ENCODE measurements at regions not wholly inside any gene's neighbourhood (a gene's known extent, or its start where the extent isn't known, plus 50 kb on each side); places are given as distances from the start of the nearest gene placed in this dataset.

DNA sequence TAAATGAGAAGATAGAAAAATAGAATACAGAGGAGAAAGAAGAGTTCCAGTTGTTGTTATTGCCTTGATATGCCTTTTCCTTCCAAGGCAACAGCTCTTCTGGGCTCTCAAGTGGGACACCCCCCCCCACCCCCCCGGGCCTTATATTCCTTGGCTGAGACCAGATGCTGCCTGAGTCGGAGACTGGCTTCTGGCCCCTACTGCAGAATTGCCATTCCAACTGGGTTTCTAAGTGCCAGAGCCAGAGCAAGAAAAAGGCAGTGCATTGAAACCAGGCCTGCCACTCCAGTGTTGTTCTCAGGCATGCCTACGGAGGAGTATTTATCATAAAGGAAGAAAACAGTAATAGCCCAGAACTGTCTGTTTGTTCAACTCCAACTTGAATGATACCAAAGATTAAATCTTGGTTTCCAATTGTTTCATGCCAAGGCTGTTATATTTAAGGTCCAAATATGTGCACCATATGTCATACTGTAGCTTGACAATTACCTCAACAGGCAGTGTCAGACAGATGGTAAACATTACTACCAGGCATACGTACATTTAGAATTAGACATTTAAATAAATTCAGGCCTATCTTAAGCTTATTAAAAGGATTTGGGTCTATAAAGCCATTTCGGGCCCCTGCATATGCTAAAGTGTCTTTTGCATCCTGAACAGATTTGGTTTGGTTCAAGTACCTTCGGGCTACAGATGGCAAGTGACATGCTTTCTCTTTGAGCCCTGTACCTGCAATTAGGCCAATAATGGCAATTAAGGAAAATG, 209.9 kb upstream of the SEMA6D start:
- no peak overlapping the region for H3K27ac Mint-ChIP-seq
- no peak overlapping the region for H3K27ac ChIP-seq (ENCODE audit: insufficient read length, low read depth, low read length)
- H3K27me3 Mint-ChIP-seq (ENCODE audit: low read depth) = no peaks in the 10 kb centered on the region
- H4K8ac ChIP-seq (replicated peaks; ENCODE audit: insufficient read length, low read depth, low read length) = no peak overlapping the region
- no peak overlapping the region for H2AK5ac ChIP-seq (ENCODE audit: insufficient read length, low read length)
- no peaks in the 10 kb centered on the region for H3K9me3 ChIP-seq (ENCODE audit: control insufficient read depth, low read depth, low read length)
- no peaks in the 10 kb centered on the region for H3K23me2 ChIP-seq (ENCODE audit: insufficient read length, low read depth, low read length, poor library complexity, severe bottlenecking)
- H2BK20ac ChIP-seq (ENCODE audit: low read depth, low read length, poor library complexity, severe bottlenecking) = no peak overlapping the region
- H4K20me1 ChIP-seq (ENCODE audit: control insufficient read depth, insufficient read depth, insufficient read length) = no peaks in the 10 kb centered on the region
- H3K9ac ChIP-seq (ENCODE audit: extremely low read depth, insufficient read length, low read length) = no peak overlapping the region
- no peak overlapping the region for H2AFZ ChIP-seq (ENCODE audit: low read length)
- no peak overlapping the region for H3K14ac ChIP-seq (ENCODE audit: insufficient read depth, low read length)
- no peak overlapping the region for H2BK12ac ChIP-seq (ENCODE audit: insufficient read length, low read depth, low read length)
- WGBS (ENCODE audit: extremely low coverage, insufficient read length, low lambda C conversion rate) = no CpG with 5 or more reads among the region's 6 CpGs
- no peaks in the 10 kb centered on the region for H3K27me3 ChIP-seq (ENCODE audit: insufficient read depth, low read length)
- H3K36me3 Mint-ChIP-seq (ENCODE audit: insufficient read depth in 1 of 3, low read depth in 3 of 3) = peaks cover 0 to 8% (median 0%) of the 10 kb centered on the region in 3 experiments; a peak in 4 of 7 replicates
- H3K79me1 ChIP-seq (ENCODE audit: insufficient read depth, low read depth, low read length, poor library complexity, severe bottlenecking) = no peaks in the 10 kb centered on the region
- H3K79me2 ChIP-seq (ENCODE audit: insufficient read depth, low read length) = no peaks in the 10 kb centered on the region
- no peak overlapping the region for H3K4ac ChIP-seq (ENCODE audit: low read depth, low read length)
- no peak overlapping the region for H4K91ac ChIP-seq (ENCODE audit: insufficient read length, low read depth, low read length)
- no peak overlapping the region for H4K5ac ChIP-seq (ENCODE audit: insufficient read length, low read depth, low read length)
- no peak overlapping the region for H3K4me3 Mint-ChIP-seq
- no peak overlapping the region for H3T11ph ChIP-seq (ENCODE audit: low read length)
- H3K18ac ChIP-seq (ENCODE audit: insufficient read length, low read depth, low read length) = no peak overlapping the region
- no peak overlapping the region for H3K56ac ChIP-seq (ENCODE audit: insufficient read length, low read depth, low read length)
- DNase-seq = no peak
- no peaks in the 10 kb centered on the region for H3K4me1 Mint-ChIP-seq
- H3K9me3 Mint-ChIP-seq = peaks cover 0 to 8% of the 10 kb centered on the region in 2 experiments; a peak in 1 of 5 replicates
- H2BK5ac ChIP-seq (ENCODE audit: insufficient read length, low read length) = no peak overlapping the region
- no peaks in the 10 kb centered on the region for H3K4me1 ChIP-seq (ENCODE audit: insufficient read depth, low read length)
- no peak overlapping the region for H2BK120ac ChIP-seq (ENCODE audit: low read depth, low read length, poor library complexity, severe bottlenecking)
- H2BK15ac ChIP-seq (ENCODE audit: low read depth, low read length) = no peak overlapping the region
- H3K4me2 ChIP-seq (ENCODE audit: insufficient read depth, insufficient read length, low read length) = no peak overlapping the region
- H3K23ac ChIP-seq (ENCODE audit: insufficient read length, low read depth, low read length) = no peak overlapping the region
- TF ChIP-seq, protein P1, sequence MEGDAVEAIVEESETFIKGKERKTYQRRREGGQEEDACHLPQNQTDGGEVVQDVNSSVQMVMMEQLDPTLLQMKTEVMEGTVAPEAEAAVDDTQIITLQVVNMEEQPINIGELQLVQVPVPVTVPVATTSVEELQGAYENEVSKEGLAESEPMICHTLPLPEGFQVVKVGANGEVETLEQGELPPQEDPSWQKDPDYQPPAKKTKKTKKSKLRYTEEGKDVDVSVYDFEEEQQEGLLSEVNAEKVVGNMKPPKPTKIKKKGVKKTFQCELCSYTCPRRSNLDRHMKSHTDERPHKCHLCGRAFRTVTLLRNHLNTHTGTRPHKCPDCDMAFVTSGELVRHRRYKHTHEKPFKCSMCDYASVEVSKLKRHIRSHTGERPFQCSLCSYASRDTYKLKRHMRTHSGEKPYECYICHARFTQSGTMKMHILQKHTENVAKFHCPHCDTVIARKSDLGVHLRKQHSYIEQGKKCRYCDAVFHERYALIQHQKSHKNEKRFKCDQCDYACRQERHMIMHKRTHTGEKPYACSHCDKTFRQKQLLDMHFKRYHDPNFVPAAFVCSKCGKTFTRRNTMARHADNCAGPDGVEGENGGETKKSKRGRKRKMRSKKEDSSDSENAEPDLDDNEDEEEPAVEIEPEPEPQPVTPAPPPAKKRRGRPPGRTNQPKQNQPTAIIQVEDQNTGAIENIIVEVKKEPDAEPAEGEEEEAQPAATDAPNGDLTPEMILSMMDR (conservative IDR thresholded peaks at IDR 0.05) = no peak

All from H9 (cell line).